T-helper 2 cell treated with Interferon-gamma antibody and Interleukin-4, amounts not matched to agents 5 μg/mL and 100 μg/mL, for 36 hours (primary cell): ENCODE measurements at regions not wholly inside any gene's neighbourhood (a gene's known extent, or its start where the extent isn't known, plus 50 kb on each side); places are given as distances from the start of the nearest gene placed in this dataset.

Source experiments
- DNase-seq: peaks from one replicate; pipeline ENCODE4 v3.0.0; 2021; ENCODE audit warnings: low spot score
- H3K27ac Mint-ChIP-seq: one replicate; pipeline ENCODE4 v1.8.0; 2021; ENCODE audit warnings: mild to moderate bottlenecking, mixed read lengths
- H3K27me3 Mint-ChIP-seq: one replicate; pipeline ENCODE4 v1.8.0; 2021; ENCODE audit warnings: low read depth, mixed read lengths
- H3K36me3 Mint-ChIP-seq: one replicate; pipeline ENCODE4 v1.8.0; 2021; ENCODE audit warnings: low read depth, mixed read lengths
- H3K4me1 Mint-ChIP-seq: one replicate; pipeline ENCODE4 v1.8.0; 2021; ENCODE audit warnings: low read depth, mixed read lengths
- H3K4me3 Mint-ChIP-seq: one replicate; pipeline ENCODE4 v1.8.0; 2022; ENCODE audit warnings: mild to moderate bottlenecking, moderate library complexity, mixed read lengths
- H3K9me3 Mint-ChIP-seq: one replicate; pipeline ENCODE4 v1.8.0; 2021; ENCODE audit warnings: mixed read lengths

- Mint-ChIP-seq H3K9me3 (no peaks in the 10 kb centered on the region), H3K36me3 (no peaks in the 10 kb centered on the region), H3K4me1 (no peaks in the 10 kb centered on the region), H3K27me3 (no peaks in the 10 kb centered on the region), H3K4me3 (no peak overlapping the region), H3K27ac (no peak overlapping the region)
- no peak for DNase-seq
Measured at GRCh38 chr15:87135109-87135508, 1055.4 kb downstream of the AGBL1 start.

- H3K9me3 Mint-ChIP-seq, result no peaks in the 10 kb centered on the region
Measured at GRCh38 chr15:87133704-87134103, 1054.0 kb downstream of the AGBL1 start.

GRCh38 chr15:87131067-87131466, 1051.4 kb downstream of the AGBL1 start:
- Mint-ChIP-seq H3K4me3 (no peak overlapping the region), H3K27me3 (no peaks in the 10 kb centered on the region), H3K9me3 (no peaks in the 10 kb centered on the region), H3K27ac (no peak overlapping the region), H3K36me3 (no peaks in the 10 kb centered on the region), H3K4me1 (no peaks in the 10 kb centered on the region)
- no peak for DNase-seq

More at GRCh38 chr15:87133704-87134103, 1054.0 kb downstream of the AGBL1 start:
- H3K27ac Mint-ChIP-seq, result no peak overlapping the region
- H3K4me3 Mint-ChIP-seq, result no peak overlapping the region
- H3K36me3 Mint-ChIP-seq, result no peaks in the 10 kb centered on the region
- H3K4me1 Mint-ChIP-seq, result no peaks in the 10 kb centered on the region
- H3K27me3 Mint-ChIP-seq, result no peaks in the 10 kb centered on the region
- no peak for DNase-seq

GRCh38 chr15:87129916-87130315, 1050.2 kb downstream of the AGBL1 start:
- DNase-seq, result no peak
- no peaks in the 10 kb centered on the region for H3K27me3 Mint-ChIP-seq
- H3K4me3 Mint-ChIP-seq, result no peak overlapping the region
- H3K36me3 Mint-ChIP-seq, result no peaks in the 10 kb centered on the region
- no peak overlapping the region for H3K27ac Mint-ChIP-seq
- no peaks in the 10 kb centered on the region for H3K4me1 Mint-ChIP-seq
- H3K9me3 Mint-ChIP-seq, result no peaks in the 10 kb centered on the region

- Mint-ChIP-seq H3K27ac (no peak overlapping the region), H3K9me3 (no peaks in the 10 kb centered on the region), H3K4me3 (no peak overlapping the region), H3K4me1 (no peaks in the 10 kb centered on the region), H3K27me3 (no peaks in the 10 kb centered on the region), H3K36me3 (no peaks in the 10 kb centered on the region)
- no peak for DNase-seq
Measured at GRCh38 chr15:87123676-87124382, 1044.2 kb downstream of the AGBL1 start.

DNA sequence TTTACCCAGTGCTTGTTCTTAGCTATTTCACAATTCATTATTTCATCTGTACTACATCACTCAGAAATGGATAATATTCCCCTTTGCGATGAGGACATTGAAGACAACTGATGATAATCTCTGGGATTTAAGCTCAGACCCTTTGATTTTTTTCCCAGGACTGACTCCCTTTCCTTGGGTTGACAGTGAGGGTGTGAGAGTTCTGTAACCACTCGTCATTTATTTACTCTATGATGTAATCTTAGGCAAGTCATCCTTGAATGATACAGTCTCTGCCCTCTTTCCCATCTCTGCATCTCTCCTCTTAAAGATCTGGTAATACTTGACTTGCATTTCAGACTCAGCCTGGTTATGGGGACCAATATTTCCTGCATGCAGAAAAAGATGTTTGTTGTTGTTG, 1041.7 kb downstream of the AGBL1 start:
- Mint-ChIP-seq H3K27me3 (no peaks in the 10 kb centered on the region), H3K27ac (no peak overlapping the region), H3K4me3 (no peak overlapping the region), H3K4me1 (no peaks in the 10 kb centered on the region), H3K36me3 (no peaks in the 10 kb centered on the region), H3K9me3 (no peaks in the 10 kb centered on the region)
- no peak for DNase-seq

DNA sequence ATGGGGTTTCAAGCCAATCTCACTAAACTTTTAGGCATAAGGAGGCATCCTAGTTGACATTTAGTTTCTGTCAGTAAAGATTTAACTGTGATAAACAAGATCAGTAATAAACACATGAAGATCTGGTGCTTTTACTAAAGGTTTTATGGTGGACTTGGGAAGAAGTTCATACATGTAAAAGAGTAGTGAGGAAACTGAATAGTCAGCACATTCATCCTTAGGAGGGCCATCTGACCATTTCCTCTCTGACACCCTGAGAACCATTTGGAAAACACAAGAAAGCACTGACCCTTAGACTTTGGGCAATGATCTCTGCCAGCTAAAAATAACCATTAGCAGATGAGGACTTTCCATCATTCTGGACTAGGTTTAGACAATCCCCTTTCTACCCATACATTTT, 1040.9 kb downstream of the AGBL1 start:
- Mint-ChIP-seq H3K27ac (no peak overlapping the region), H3K9me3 (no peaks in the 10 kb centered on the region), H3K36me3 (no peaks in the 10 kb centered on the region), H3K27me3 (no peaks in the 10 kb centered on the region), H3K4me3 (no peak overlapping the region), H3K4me1 (no peaks in the 10 kb centered on the region)
- DNase-seq, result no peak

GRCh38 chr15:87118846-87119245, 1039.2 kb downstream of the AGBL1 start:
- no peaks in the 10 kb centered on the region for H3K4me1 Mint-ChIP-seq
- no peak for DNase-seq

GRCh38 chr15:87118435-87118834, 1038.8 kb downstream of the AGBL1 start:
- Mint-ChIP-seq H3K4me1 (no peaks in the 10 kb centered on the region), H3K9me3 (no peaks in the 10 kb centered on the region), H3K27ac (no peak overlapping the region), H3K4me3 (no peak overlapping the region), H3K36me3 (no peaks in the 10 kb centered on the region), H3K27me3 (no peaks in the 10 kb centered on the region)
- no peak for DNase-seq

More at GRCh38 chr15:87118846-87119245, 1039.2 kb downstream of the AGBL1 start:
- Mint-ChIP-seq H3K27me3 (no peaks in the 10 kb centered on the region), H3K36me3 (no peaks in the 10 kb centered on the region), H3K4me3 (no peak overlapping the region), H3K27ac (no peak overlapping the region), H3K9me3 (no peaks in the 10 kb centered on the region)

DNA sequence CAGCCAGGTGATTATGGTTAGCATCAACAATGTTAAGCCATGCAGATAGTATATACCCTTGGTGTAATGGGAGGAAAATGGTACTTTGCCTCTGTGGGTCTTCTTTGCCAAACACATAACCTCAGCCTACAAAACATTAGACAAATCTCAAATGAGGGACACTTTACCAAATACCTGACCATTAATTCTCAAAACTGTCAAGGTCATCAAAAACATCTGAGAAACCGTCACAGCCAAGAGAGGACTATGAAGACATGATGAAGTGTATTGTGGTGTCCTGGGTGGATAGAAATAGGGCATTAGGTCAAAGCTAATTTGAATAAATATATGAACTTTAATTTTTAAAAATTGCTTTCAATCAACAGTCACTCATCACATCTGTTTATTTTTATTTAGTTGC, 1036.1 kb downstream of the AGBL1 start:
- no peaks in the 10 kb centered on the region for H3K27me3 Mint-ChIP-seq
- DNase-seq, result no peak
- H3K27ac Mint-ChIP-seq, result no peak overlapping the region
- no peaks in the 10 kb centered on the region for H3K4me1 Mint-ChIP-seq
- no peaks in the 10 kb centered on the region for H3K36me3 Mint-ChIP-seq
- no peaks in the 10 kb centered on the region for H3K9me3 Mint-ChIP-seq
- H3K4me3 Mint-ChIP-seq, result no peak overlapping the region

GRCh38 chr15:87099916-87100315, 1020.2 kb downstream of the AGBL1 start:
- no peak for DNase-seq
- H3K4me3 Mint-ChIP-seq, result no peak overlapping the region
- H3K9me3 Mint-ChIP-seq, result peaks cover 22% of the 10 kb centered on the region
- no peaks in the 10 kb centered on the region for H3K4me1 Mint-ChIP-seq
- no peaks in the 10 kb centered on the region for H3K27me3 Mint-ChIP-seq
- no peaks in the 10 kb centered on the region for H3K36me3 Mint-ChIP-seq
- H3K27ac Mint-ChIP-seq, result no peak overlapping the region

DNA sequence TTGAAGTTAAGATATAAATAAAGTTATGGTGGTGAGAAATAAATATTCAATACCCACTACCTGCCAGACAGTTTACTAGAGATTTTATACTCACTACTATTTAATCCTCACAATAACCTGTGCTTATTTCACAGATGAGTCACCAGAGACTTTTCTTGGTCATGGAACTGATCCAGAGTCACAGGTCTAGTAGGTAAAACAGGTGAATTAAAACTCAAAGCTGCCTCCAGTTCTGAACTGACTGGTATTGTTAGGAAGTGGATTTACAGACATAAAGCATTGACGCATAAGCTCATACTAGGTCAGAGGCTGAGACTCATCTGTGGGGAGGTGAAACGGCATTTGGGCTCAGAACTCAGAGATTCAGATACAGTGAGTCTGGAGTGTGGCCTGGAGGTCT, 1009.9 kb downstream of the AGBL1 start:
- Mint-ChIP-seq H3K4me1 (no peaks in the 10 kb centered on the region), H3K4me3 (no peak overlapping the region), H3K27ac (no peak overlapping the region), H3K36me3 (no peaks in the 10 kb centered on the region), H3K9me3 (no peaks in the 10 kb centered on the region), H3K27me3 (no peaks in the 10 kb centered on the region)
- DNase-seq, result no peak

DNA sequence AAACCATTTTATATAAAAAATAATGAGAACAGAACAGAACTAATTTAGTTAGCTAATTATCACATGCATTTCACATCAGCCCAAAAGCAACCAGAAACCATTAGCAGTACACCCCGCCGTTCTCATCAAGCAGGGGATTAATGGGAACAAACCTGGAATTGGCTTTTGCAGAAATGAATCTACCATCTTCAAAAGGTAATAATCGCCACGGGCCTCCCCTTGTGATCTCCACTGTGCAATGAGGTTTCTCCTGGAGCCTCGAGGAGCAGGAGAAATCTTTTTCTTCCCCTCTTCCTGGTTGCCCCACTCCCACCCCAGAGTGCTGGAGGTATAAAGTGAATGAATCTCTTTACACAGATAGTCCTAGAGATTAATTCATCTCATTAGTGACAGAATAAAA, 1003.5 kb downstream of the AGBL1 start:
- DNase-seq, result no peak
- H3K27me3 Mint-ChIP-seq, result no peaks in the 10 kb centered on the region
- H3K36me3 Mint-ChIP-seq, result no peaks in the 10 kb centered on the region
- no peak overlapping the region for H3K4me3 Mint-ChIP-seq
- H3K27ac Mint-ChIP-seq, result no peak overlapping the region
- no peaks in the 10 kb centered on the region for H3K9me3 Mint-ChIP-seq
- H3K4me1 Mint-ChIP-seq, result no peaks in the 10 kb centered on the region

- no peaks in the 10 kb centered on the region for H3K36me3 Mint-ChIP-seq
- H3K4me3 Mint-ChIP-seq, result no peak overlapping the region
- no peaks in the 10 kb centered on the region for H3K27me3 Mint-ChIP-seq
- no peaks in the 10 kb centered on the region for H3K4me1 Mint-ChIP-seq
- no peak for DNase-seq
- no peak overlapping the region for H3K27ac Mint-ChIP-seq
- H3K9me3 Mint-ChIP-seq, result no peaks in the 10 kb centered on the region
Measured at GRCh38 chr15:87082581-87082980, 1002.9 kb downstream of the AGBL1 start.

DNA sequence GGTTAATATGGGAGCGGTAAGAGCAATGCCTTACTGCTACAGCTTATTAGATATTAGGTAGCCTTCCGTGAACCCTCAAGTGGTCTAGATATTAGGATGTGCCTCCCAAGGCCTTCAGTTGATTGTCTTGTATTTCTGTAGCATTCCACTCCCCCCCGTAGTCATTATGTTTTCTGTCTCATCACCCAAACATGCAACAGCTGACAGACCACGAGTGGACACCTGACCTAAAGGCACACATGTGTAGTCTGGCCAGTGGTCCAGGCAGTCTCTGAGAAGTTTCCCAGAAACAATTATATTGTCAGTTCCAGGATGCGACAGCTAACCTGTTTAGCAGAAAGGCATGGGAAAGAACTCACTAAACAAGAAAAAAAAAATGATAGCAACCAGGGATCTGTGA, 1000.9 kb downstream of the AGBL1 start:
- Mint-ChIP-seq H3K9me3 (no peaks in the 10 kb centered on the region), H3K4me1 (no peaks in the 10 kb centered on the region), H3K36me3 (no peaks in the 10 kb centered on the region), H3K4me3 (no peak overlapping the region), H3K27ac (no peak overlapping the region), H3K27me3 (no peaks in the 10 kb centered on the region)
- DNase-seq, result no peak
